GM12878 (cell line): ENCODE measurements at regions not wholly inside any gene's neighbourhood (a gene's known extent, or its start where the extent isn't known, plus 50 kb on each side); places are given as distances from the start of the nearest gene placed in this dataset.
"Not testable (repeated sequence)": the region's sequence is repeated elsewhere in the genome, so short reads cannot be mapped to it uniquely, and the experiment has no call there.

Experiments used
- EP300 ChIP-seq, 2 experiments: fragments of 150-350 bp in 1 of 2; IDR thresholded peaks; 2 replicates each; pipeline ENCODE4 v1.6.1; 2011 to 2012; ENCODE audit warnings: low read depth in 2 of 2, low read length in 2 of 2, borderline replicate concordance in 1 of 2, improper control_type of control experiment in 1 of 2, inconsistent platforms in 1 of 2; ENCODE audit not compliant: control insufficient read depth in 1 of 2
- HDGF ChIP-seq: fragments of 450-650 bp; IDR thresholded peaks from 2 replicates; pipeline ENCODE4 v1.6.1; 2016; ENCODE audit warnings: antibody characterized with exemption
- MTA3 ChIP-seq: IDR thresholded peaks from 2 replicates; pipeline ENCODE4 v1.6.1; 2012; ENCODE audit warnings: low read length, inconsistent platforms, borderline replicate concordance
- NFYB ChIP-seq: IDR thresholded peaks from 2 replicates; pipeline ENCODE4 v1.6.1; 2011; ENCODE audit warnings: low read depth, mild to moderate bottlenecking, low read length, improper control_type of control experiment, moderate library complexity; ENCODE audit not compliant: insufficient read depth
- POLR2A ChIP-seq: IDR thresholded peaks from 2 replicates; pipeline ENCODE4 v1.6.1; 2011; ENCODE audit warnings: low read depth, mild to moderate bottlenecking, low read length
- SRF ChIP-seq, 2 experiments: IDR thresholded peaks; 2 replicates each; pipeline ENCODE4 v1.6.1; 2011; ENCODE audit warnings: low read depth in 2 of 2, low read length in 2 of 2, mild to moderate bottlenecking in 1 of 2, moderate library complexity in 1 of 2

DNA sequence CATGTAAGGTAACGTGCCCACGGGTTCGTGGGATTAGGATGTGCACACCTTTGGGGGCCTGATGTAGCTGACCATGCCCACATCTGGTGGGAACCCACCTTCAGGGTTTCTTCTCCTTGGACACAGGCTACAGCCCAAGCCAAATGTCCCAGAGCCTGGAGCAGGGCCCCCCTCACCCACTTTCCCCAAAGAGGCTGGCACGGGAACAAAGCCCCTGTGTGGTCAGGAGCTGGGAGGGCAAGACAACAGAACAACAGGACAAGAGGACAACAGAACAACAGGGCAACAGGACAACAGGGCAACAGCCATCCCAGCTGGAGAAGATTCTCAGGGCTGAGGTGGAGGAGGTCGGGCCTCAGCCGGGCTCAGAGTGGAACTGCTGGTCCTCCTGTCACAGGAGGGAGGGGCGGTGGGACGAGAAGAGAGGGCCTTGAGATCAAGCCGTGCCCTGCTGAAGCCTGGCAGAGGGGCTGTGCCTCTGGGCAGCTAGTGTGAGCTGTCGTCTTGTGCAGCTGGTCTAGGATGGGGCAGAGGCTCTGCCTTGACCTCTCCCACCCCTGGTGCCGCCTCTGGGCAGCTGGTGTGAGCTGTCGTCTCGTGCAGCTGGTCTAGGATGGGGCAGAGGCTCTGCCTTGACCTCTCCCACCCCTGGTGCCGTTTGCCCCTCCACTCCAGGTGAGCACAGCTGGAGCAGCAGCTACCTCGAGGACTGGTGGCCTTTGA, 323.7 kb downstream of the CACNA1B start:
- TF ChIP-seq EP300 (IDR thresholded peaks at IDR 0.05; ENCODE audit: borderline replicate concordance in 1 of 2, control insufficient read depth in 1 of 2, low read depth in 2 of 2, low read length in 2 of 2); HDGF; MTA3; SRF (IDR thresholded peaks at IDR 0.05; ENCODE audit: low read depth in 2 of 2, low read length in 2 of 2); POLR2A; NFYB: not testable (repeated sequence)
